Muscle of leg (tissue), 3 donors: ENCODE measurements at regions not wholly inside any gene's neighbourhood (a gene's known extent, or its start where the extent isn't known, plus 50 kb on each side); places are given as distances from the start of the nearest gene placed in this dataset.
A peak's percentile ranks its signal among the peaks of the same experiment; 100 is the strongest.

Experiments
- DNase-seq: peaks from one replicate; pipeline ENCODE4 v3.0.0; 2013
- H3K27ac ChIP-seq: one replicate; pipeline ENCODE4 v1.5.1; 2013; ENCODE audit warnings: mild to moderate bottlenecking, low read length, control low read depth
- H3K27me3 ChIP-seq: one replicate; pipeline ENCODE4 v1.6.1; 2013; ENCODE audit warnings: low read length; ENCODE audit not compliant: control insufficient read depth, insufficient read depth
- H3K36me3 ChIP-seq: one replicate; pipeline ENCODE4 v1.6.1; 2013; ENCODE audit warnings: low read length; ENCODE audit not compliant: control insufficient read depth, insufficient read depth
- H3K4me1 ChIP-seq: one replicate; pipeline ENCODE4 v1.6.1; 2013; ENCODE audit warnings: low read length; ENCODE audit not compliant: control insufficient read depth, insufficient read depth
- H3K4me3 ChIP-seq: one replicate; pipeline ENCODE4 v1.5.1; 2013; ENCODE audit warnings: low read length, control low read depth
- H3K9me3 ChIP-seq: replicated peaks from 2 replicates; pipeline ENCODE4 v1.6.1; 2013; ENCODE audit warnings: low read depth, low read length; ENCODE audit not compliant: control insufficient read depth
- WGBS: methylation state at CpG from one replicate; pipeline ENCODE4 v1.1.5; 2013; ENCODE audit warnings: missing lambda C conversion rate; ENCODE audit not compliant: insufficient coverage; 5-methylcytosine and 5-hydroxymethylcytosine counted together

DNA sequence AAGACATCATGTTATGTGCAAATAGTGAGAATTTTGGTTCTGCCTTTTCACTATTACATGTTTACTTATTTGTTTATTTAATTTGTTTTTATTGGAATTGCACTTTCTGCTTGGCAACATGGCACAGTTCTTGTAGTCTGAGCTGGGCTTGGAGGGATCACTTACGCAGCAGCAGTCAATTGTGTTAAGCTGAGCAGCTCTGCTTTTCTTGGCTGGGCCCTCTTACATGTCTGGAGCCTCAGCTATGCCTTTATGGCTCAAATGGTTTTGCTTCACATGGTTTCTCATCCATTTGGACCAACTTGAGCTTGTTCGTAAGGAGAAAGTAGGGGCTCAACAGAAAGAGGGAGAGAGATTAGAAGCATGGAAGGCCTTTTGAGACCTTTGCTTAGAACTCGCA lies 327.5 kb upstream of the EPHA7 start:
- Histone ChIP-seq H3K4me3 (no peak overlapping the region), H3K36me3 (no peaks in the 10 kb centered on the region), H3K9me3 (no peaks in the 10 kb centered on the region), H3K27ac (no peak overlapping the region), H3K27me3 (no peaks in the 10 kb centered on the region), H3K4me1 (no peaks in the 10 kb centered on the region)
- no peak for DNase-seq
- 94% methylated on average over 1 of the region's 3 CpGs for WGBS

- Histone ChIP-seq H3K27me3 (no peaks in the 10 kb centered on the region), H3K36me3 (no peaks in the 10 kb centered on the region), H3K27ac (no peak overlapping the region), H3K9me3 (no peaks in the 10 kb centered on the region), H3K4me3 (no peak overlapping the region), H3K4me1 (no peaks in the 10 kb centered on the region)
- no CpG with 5 or more reads among the region's 2 CpGs for WGBS
- DNase-seq: no peak
These were observed 325.9 kb upstream of the EPHA7 start for GRCh38 chr6:93745306-93745705.

GRCh38 chr6:93735099-93735498 lies 315.7 kb upstream of the EPHA7 start:
- no peak for DNase-seq
- WGBS: 100% methylated on average over 1 of the region's 3 CpGs
- no peak overlapping the region for H3K4me3 ChIP-seq
- H3K9me3 ChIP-seq: no peaks in the 10 kb centered on the region
- H3K27ac ChIP-seq: no peak overlapping the region
- H3K27me3 ChIP-seq: no peaks in the 10 kb centered on the region
- H3K4me1 ChIP-seq: no peaks in the 10 kb centered on the region
- no peaks in the 10 kb centered on the region for H3K36me3 ChIP-seq

DNA sequence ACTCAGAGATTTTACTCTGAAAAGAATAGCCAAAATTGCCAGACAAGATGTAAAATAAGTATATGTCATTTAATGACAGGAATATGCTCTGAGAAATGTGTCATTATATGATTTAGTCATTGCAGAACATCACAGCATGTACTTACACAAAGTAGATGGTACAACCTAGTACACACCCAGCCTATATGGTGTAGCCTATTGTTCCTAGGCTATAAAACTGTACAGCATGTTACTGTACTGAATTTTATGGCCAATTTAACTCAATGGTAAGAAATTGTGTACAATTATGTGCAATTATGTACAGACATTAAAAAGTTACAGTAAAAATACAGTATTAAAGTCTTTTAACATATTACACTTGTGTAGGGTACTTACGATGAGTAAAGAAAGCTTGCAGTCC lies 311.9 kb upstream of the EPHA7 start:
- Histone ChIP-seq H3K27ac (no peak overlapping the region), H3K4me1 (no peaks in the 10 kb centered on the region), H3K9me3 (no peaks in the 10 kb centered on the region), H3K4me3 (no peak overlapping the region), H3K36me3 (no peaks in the 10 kb centered on the region), H3K27me3 (no peaks in the 10 kb centered on the region)
- DNase-seq: no peak
- no CpG with 5 or more reads among the region's 1 CpG for WGBS

- Histone ChIP-seq H3K27ac (no peak overlapping the region), H3K36me3 (no peaks in the 10 kb centered on the region), H3K4me1 (no peaks in the 10 kb centered on the region), H3K4me3 (no peak overlapping the region), H3K9me3 (no peaks in the 10 kb centered on the region), H3K27me3 (no peaks in the 10 kb centered on the region)
- peak; percentile 31 for DNase-seq
- WGBS: no CpG with 5 or more reads among the region's 2 CpGs
These were observed 308.8 kb upstream of the EPHA7 start for GRCh38 chr6:93728150-93728549.

GRCh38 chr6:93727447-93727846 lies 308.1 kb upstream of the EPHA7 start:
- 100% methylated on average over 1 of the region's 3 CpGs for WGBS
- DNase-seq: no peak

GRCh38 chr6:93721386-93722048 lies 302.2 kb upstream of the EPHA7 start:
- no peaks in the 10 kb centered on the region for H3K4me1 ChIP-seq
- WGBS: no CpG with 5 or more reads among the region's 3 CpGs
- H3K9me3 ChIP-seq: peaks cover 2% of the 10 kb centered on the region
- H3K36me3 ChIP-seq: no peaks in the 10 kb centered on the region
- peak; percentile 19 for DNase-seq
- no peak overlapping the region for H3K27ac ChIP-seq
- H3K4me3 ChIP-seq: no peak overlapping the region
- no peaks in the 10 kb centered on the region for H3K27me3 ChIP-seq

More at GRCh38 chr6:93727447-93727846, 308.1 kb upstream of the EPHA7 start:
- H3K4me1 ChIP-seq: no peaks in the 10 kb centered on the region
- no peak overlapping the region for H3K4me3 ChIP-seq
- no peaks in the 10 kb centered on the region for H3K36me3 ChIP-seq
- H3K27ac ChIP-seq: no peak overlapping the region
- no peaks in the 10 kb centered on the region for H3K27me3 ChIP-seq
- no peaks in the 10 kb centered on the region for H3K9me3 ChIP-seq

DNA sequence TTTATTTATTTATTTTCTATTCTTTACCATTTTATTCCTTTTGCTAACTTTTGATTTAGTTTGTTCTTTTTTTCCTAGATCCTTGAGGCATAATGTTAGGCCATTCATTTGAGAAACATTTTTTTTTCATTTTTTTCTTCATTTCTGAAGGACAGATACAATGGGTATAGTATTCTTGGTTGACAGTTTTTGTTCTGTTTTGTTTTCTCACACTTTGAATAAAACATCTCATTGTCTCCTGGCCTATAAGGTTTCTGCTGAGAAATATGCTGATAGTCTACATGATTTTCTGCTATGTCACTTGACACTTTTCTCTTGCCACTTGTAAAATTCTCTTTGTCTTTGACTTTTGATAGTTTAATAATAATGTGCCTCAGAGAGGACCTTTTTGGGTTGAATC lies 294.6 kb upstream of the EPHA7 start:
- H3K4me1 ChIP-seq: no peaks in the 10 kb centered on the region
- H3K27me3 ChIP-seq: no peaks in the 10 kb centered on the region
- peaks cover 24% of the 10 kb centered on the region for H3K9me3 ChIP-seq
- no peaks in the 10 kb centered on the region for H3K36me3 ChIP-seq
- no peak overlapping the region for H3K4me3 ChIP-seq
- no peak for DNase-seq
- H3K27ac ChIP-seq: no peak overlapping the region

DNA sequence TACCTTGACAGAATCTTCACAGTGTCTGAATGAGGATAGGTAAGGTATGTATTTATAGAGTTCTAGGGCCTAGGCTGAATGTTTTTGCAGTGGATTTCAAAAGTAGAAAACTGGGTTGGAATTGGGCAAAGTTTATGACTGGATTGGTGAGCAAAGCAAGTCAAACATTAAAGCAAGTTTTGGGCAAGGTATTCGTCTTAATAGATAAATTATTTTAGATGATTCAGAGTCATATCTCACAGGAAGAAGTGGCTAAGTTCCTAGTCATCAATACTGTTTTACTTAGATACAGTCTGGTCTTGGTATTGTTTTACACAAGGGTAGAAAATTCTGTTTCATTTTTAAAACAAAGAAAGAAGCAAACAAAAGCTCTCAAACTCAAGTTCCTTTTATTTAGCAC lies 284.1 kb upstream of the EPHA7 start:
- no peaks in the 10 kb centered on the region for H3K36me3 ChIP-seq
- H3K9me3 ChIP-seq: peaks cover 6% of the 10 kb centered on the region
- H3K4me3 ChIP-seq: no peak overlapping the region
- WGBS: no CpG with 5 or more reads among the region's 1 CpG
- no peaks in the 10 kb centered on the region for H3K27me3 ChIP-seq
- no peak overlapping the region for H3K27ac ChIP-seq
- no peaks in the 10 kb centered on the region for H3K4me1 ChIP-seq
- DNase-seq: no peak

DNA sequence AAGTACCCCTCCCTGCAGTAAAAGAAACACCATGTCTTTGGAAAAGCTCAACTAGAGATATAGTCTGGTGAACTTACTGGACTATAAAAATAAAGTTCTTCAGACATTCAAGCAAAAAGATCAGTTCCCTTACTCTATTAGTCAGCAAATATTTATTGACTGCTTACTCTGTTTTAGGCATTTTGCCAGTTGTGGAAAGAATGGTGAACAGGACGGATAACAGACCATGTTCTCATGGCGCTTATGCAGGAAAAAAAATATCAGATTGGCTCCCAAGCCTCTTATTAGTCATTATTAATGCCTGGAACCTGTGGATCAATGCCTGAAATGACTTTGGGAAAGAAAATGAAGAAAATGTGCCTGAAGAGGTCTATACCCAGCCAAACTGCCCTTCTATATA lies 282.2 kb upstream of the EPHA7 start:
- H3K36me3 ChIP-seq: no peaks in the 10 kb centered on the region
- DNase-seq: no peak
- H3K4me3 ChIP-seq: no peak overlapping the region
- no peaks in the 10 kb centered on the region for H3K9me3 ChIP-seq
- no peak overlapping the region for H3K27ac ChIP-seq
- H3K27me3 ChIP-seq: no peaks in the 10 kb centered on the region
- 20% methylated on average over 1 of the region's 2 CpGs for WGBS
- no peaks in the 10 kb centered on the region for H3K4me1 ChIP-seq

- H3K27me3 ChIP-seq: no peaks in the 10 kb centered on the region
- DNase-seq: no peak
- H3K36me3 ChIP-seq: no peaks in the 10 kb centered on the region
- peaks cover 2% of the 10 kb centered on the region for H3K9me3 ChIP-seq
- no CpG with 5 or more reads among the region's 2 CpGs for WGBS
- H3K4me1 ChIP-seq: no peaks in the 10 kb centered on the region
- no peak overlapping the region for H3K27ac ChIP-seq
- H3K4me3 ChIP-seq: no peak overlapping the region
These were observed 266.1 kb upstream of the EPHA7 start for GRCh38 chr6:93685494-93685893.
